ENCODE measurements at regions not wholly inside any gene's neighbourhood (a gene's known extent, or its start where the extent isn't known, plus 50 kb on each side); places are given as distances from the start of the nearest gene placed in this dataset.

DNA sequence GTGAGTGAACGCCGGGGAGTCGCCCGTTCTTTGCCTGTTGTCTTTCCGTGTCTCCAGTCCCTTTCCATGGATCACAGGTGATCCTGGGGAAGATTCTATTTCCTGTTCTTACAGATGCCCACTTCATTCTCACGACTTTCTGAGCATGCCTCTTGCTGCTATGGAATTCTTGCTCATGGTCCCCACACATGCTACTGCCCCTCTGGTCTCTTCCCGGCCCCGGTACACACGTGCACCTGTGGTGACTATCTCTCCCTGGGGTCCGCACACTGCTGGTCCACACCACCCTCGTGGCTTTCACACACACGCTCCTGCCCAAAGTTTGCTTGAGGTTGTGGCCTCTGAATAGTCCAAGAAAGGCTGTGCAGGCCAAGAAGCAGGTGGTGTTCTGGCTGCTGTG, 67.9 kb upstream of the ALKAL2 start:
- Histone ChIP-seq H3K9me3 (no peaks in the 10 kb centered on the region), H3K4me1 (ENCODE audit: control insufficient read depth in 1 of 2, low read depth in 2 of 2) (no peaks in the 10 kb centered on the region), H3K36me3 (no peaks in the 10 kb centered on the region), H3K27me3 (replicated peaks; ENCODE audit: insufficient read depth) (no peaks in the 10 kb centered on the region), H3K4me3 (no peak overlapping the region), H3K27ac (no peak overlapping the region)
- DNase-seq (ENCODE audit: low spot score), result no peak
- TF ChIP-seq, protein P1, sequence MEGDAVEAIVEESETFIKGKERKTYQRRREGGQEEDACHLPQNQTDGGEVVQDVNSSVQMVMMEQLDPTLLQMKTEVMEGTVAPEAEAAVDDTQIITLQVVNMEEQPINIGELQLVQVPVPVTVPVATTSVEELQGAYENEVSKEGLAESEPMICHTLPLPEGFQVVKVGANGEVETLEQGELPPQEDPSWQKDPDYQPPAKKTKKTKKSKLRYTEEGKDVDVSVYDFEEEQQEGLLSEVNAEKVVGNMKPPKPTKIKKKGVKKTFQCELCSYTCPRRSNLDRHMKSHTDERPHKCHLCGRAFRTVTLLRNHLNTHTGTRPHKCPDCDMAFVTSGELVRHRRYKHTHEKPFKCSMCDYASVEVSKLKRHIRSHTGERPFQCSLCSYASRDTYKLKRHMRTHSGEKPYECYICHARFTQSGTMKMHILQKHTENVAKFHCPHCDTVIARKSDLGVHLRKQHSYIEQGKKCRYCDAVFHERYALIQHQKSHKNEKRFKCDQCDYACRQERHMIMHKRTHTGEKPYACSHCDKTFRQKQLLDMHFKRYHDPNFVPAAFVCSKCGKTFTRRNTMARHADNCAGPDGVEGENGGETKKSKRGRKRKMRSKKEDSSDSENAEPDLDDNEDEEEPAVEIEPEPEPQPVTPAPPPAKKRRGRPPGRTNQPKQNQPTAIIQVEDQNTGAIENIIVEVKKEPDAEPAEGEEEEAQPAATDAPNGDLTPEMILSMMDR (IDR thresholded peaks at IDR 0.05), result no peak
- no peak for ATAC-seq (ENCODE audit: insufficient number of reproducible peaks, low FRiP score, low read depth)

DNA sequence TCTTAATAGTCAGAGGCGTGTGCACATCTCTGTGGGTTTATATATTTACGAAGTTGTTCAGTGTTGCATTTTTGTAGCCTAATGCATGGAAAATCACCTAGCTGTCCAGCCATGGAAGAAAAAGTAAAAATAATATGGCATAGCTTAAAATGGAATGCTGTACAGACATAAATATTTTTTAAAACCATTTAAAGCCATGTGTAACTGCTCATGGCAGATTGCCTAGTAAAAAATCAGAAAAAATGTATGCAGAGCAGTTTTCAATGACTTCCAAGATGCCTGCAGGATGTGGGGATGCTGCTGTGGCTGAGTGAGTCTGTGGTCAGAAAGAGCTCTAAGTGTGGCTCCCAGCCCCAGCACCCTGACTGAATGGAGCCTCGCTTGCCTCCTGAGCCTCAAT, 64.8 kb upstream of the ALKAL2 start:
- Histone ChIP-seq H3K27ac (no peak overlapping the region), H3K27me3 (replicated peaks; ENCODE audit: insufficient read depth) (no peaks in the 10 kb centered on the region), H3K4me1 (ENCODE audit: control insufficient read depth in 1 of 2, low read depth in 2 of 2) (no peaks in the 10 kb centered on the region), H3K36me3 (no peaks in the 10 kb centered on the region), H3K4me3 (no peak overlapping the region), H3K9me3 (no peaks in the 10 kb centered on the region)
- DNase-seq (ENCODE audit: low spot score) (no peak), ATAC-seq (ENCODE audit: insufficient number of reproducible peaks, low FRiP score, low read depth) (no peak)
- TF ChIP-seq, protein P1 (IDR thresholded peaks at IDR 0.05), result no peak

DNA sequence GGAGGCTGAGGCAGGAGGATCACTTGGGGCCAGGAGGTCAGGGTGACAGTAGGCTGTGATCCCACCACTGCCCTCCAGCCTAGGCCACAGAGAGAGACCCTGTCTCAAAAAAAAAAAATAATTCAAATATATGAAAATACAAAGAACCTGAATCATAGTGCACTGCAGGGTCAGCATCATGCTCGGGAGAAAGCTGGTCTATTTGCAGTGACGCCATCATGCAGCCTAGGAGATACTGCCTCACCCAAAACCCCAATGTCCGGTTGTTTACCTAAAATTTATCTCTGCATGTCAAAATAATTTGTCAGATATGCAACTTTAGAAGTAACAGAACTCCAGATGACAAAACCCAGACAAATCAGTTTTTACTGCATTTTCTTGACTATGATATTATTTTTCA, 61.5 kb upstream of the ALKAL2 start:
- no peak for DNase-seq (ENCODE audit: low spot score)
- H3K4me3 ChIP-seq, result no peak overlapping the region
- no peaks in the 10 kb centered on the region for H3K4me1 ChIP-seq (ENCODE audit: control insufficient read depth in 1 of 2, low read depth in 2 of 2)
- ATAC-seq (ENCODE audit: insufficient number of reproducible peaks, low FRiP score, low read depth), result no peak
- no peaks in the 10 kb centered on the region for H3K27me3 ChIP-seq (replicated peaks; ENCODE audit: insufficient read depth)
- H3K27ac ChIP-seq, result no peak overlapping the region
- no peaks in the 10 kb centered on the region for H3K36me3 ChIP-seq
- no peaks in the 10 kb centered on the region for H3K9me3 ChIP-seq
- TF ChIP-seq, protein P1 (IDR thresholded peaks at IDR 0.05), result no peak

DNA sequence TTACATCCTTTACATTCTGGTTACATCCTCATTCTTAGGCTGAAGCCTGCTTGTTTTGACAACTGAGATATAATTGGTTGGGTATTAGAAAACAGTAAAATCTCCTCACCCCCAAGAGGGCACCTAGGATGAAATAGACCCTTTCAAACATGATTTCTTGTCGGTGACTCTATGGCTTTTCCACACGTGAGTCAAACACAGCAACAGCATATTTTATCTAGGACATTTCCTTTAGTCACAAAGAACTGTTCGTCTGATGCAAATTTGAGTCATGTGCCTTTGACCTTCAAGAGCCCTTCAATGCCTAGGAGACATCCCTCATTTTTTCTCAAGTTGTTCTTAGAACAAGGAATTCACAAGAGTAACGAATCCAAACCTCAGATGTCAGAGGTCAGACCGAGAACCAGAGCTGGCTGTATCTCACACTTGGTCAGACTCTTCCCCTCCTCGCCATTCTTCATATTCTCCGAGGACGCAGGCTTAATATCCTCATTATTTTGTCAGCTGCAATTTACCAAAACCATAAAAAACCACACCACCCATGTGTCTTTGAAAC, 60.5 kb upstream of the ALKAL2 start:
- DNase-seq (ENCODE audit: low spot score) (no peak), ATAC-seq (ENCODE audit: insufficient number of reproducible peaks, low FRiP score, low read depth) (no peak)
- no peaks in the 10 kb centered on the region for H3K9me3 ChIP-seq
- H3K27me3 ChIP-seq (replicated peaks; ENCODE audit: insufficient read depth), result no peaks in the 10 kb centered on the region
- no peak overlapping the region for H3K4me3 ChIP-seq
- TF ChIP-seq, protein P1 (IDR thresholded peaks at IDR 0.05), result no peak
- no peaks in the 10 kb centered on the region for H3K36me3 ChIP-seq
- no peaks in the 10 kb centered on the region for H3K4me1 ChIP-seq (ENCODE audit: control insufficient read depth in 1 of 2, low read depth in 2 of 2)
- H3K27ac ChIP-seq, result no peak overlapping the region

DNA sequence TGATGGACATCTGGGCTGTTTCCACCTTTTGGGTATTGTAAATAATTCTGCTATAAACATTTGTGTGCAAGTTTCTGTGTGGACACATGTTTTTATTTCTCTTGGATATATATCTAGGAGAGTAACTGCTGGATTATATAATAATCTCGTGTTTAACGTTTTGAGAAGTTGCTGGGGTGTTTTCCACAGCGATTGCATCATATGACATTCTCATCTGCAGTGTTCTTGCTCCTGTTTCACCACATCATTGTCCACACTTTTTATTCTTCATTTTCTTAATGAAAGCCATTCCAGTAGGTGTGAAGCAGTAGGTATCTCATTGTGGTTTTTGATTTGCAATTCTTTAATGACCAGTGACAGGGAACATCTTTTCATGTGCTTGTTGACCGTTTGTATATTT, 56.9 kb upstream of the ALKAL2 start:
- Histone ChIP-seq H3K9me3 (no peaks in the 10 kb centered on the region), H3K36me3 (no peaks in the 10 kb centered on the region), H3K4me1 (ENCODE audit: control insufficient read depth in 1 of 2, low read depth in 2 of 2) (no peaks in the 10 kb centered on the region), H3K27me3 (replicated peaks; ENCODE audit: insufficient read depth) (no peaks in the 10 kb centered on the region), H3K4me3 (no peak overlapping the region), H3K27ac (no peak overlapping the region)
- ATAC-seq (ENCODE audit: insufficient number of reproducible peaks, low FRiP score, low read depth) (no peak), DNase-seq (ENCODE audit: low spot score) (no peak)
- TF ChIP-seq, protein P1 (IDR thresholded peaks at IDR 0.05), result no peak
